ENCODE measurements at regions not wholly inside any gene's neighbourhood (a gene's known extent, or its start where the extent isn't known, plus 50 kb on each side); places are given as distances from the start of the nearest gene placed in this dataset.

DNA sequence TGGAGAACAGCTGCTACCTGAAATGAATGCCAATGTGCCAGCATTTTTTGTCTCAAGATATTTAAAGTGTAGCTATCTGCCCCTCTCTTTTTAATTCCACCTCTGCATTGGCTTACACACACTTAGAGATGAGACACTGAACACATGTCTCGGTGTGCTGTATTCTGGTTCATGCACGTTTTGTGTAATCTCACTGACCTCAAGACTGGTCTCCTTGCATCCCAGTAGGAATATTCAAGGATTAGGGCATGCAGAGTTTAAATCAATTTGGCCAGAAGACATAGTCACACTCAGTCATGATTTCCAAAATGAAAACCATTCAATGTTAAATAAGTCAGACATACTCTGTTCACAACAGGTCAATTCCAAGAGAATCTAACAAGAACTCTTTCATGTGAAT is 561.8 kb upstream of the TUSC1 start:
- no peak for TF ChIP-seq SPI1 (IDR thresholded peaks at IDR 0.05; ENCODE audit: borderline replicate concordance, low read depth)
- no peak for TF ChIP-seq GABPA (IDR thresholded peaks at IDR 0.05; ENCODE audit: low read depth)
- TF ChIP-seq, protein P1, sequence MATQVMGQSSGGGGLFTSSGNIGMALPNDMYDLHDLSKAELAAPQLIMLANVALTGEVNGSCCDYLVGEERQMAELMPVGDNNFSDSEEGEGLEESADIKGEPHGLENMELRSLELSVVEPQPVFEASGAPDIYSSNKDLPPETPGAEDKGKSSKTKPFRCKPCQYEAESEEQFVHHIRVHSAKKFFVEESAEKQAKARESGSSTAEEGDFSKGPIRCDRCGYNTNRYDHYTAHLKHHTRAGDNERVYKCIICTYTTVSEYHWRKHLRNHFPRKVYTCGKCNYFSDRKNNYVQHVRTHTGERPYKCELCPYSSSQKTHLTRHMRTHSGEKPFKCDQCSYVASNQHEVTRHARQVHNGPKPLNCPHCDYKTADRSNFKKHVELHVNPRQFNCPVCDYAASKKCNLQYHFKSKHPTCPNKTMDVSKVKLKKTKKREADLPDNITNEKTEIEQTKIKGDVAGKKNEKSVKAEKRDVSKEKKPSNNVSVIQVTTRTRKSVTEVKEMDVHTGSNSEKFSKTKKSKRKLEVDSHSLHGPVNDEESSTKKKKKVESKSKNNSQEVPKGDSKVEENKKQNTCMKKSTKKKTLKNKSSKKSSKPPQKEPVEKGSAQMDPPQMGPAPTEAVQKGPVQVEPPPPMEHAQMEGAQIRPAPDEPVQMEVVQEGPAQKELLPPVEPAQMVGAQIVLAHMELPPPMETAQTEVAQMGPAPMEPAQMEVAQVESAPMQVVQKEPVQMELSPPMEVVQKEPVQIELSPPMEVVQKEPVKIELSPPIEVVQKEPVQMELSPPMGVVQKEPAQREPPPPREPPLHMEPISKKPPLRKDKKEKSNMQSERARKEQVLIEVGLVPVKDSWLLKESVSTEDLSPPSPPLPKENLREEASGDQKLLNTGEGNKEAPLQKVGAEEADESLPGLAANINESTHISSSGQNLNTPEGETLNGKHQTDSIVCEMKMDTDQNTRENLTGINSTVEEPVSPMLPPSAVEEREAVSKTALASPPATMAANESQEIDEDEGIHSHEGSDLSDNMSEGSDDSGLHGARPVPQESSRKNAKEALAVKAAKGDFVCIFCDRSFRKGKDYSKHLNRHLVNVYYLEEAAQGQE (IDR thresholded peaks at IDR 0.05; ENCODE audit: insufficient replicate concordance, low read depth): no peak
- TF ChIP-seq, protein P2, sequence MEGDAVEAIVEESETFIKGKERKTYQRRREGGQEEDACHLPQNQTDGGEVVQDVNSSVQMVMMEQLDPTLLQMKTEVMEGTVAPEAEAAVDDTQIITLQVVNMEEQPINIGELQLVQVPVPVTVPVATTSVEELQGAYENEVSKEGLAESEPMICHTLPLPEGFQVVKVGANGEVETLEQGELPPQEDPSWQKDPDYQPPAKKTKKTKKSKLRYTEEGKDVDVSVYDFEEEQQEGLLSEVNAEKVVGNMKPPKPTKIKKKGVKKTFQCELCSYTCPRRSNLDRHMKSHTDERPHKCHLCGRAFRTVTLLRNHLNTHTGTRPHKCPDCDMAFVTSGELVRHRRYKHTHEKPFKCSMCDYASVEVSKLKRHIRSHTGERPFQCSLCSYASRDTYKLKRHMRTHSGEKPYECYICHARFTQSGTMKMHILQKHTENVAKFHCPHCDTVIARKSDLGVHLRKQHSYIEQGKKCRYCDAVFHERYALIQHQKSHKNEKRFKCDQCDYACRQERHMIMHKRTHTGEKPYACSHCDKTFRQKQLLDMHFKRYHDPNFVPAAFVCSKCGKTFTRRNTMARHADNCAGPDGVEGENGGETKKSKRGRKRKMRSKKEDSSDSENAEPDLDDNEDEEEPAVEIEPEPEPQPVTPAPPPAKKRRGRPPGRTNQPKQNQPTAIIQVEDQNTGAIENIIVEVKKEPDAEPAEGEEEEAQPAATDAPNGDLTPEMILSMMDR (IDR thresholded peaks at IDR 0.05; ENCODE audit: insufficient read depth, low read length): no peak
- no peak for TF ChIP-seq POLR2AphosphoS5 (IDR thresholded peaks at IDR 0.05; ENCODE audit: low read depth)
- DNase-seq (ENCODE audit: low read depth in 1 of 2, low spot score in 1 of 2): no peak
- Histone ChIP-seq H3K4me3 (replicated peaks; ENCODE audit: insufficient read depth, low read length) (no peak overlapping the region), H3K27ac (replicated peaks) (no peak overlapping the region), H3K27me3 (ENCODE audit: insufficient read depth, poor library complexity, severe bottlenecking) (no peaks in the 10 kb centered on the region)

DNA sequence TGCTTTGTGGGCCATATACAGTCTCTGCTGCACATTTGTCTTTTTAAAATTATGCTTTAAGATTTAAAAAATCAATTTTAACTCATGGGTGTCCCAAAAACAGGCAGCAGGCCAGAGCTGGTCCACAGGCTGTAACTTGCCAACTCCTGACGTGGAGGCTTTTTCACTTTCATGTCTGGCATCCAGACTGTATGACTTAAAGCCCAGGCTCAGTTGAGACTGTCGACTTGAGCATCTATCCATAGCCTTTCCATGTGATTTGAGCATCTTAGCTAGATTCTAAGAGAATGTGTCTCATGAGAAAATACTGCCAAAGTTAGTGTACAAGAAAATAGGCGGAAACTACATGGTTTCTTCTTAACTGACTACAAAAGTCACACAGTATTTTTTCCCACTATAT is 559.0 kb upstream of the TUSC1 start:
- DNase-seq (ENCODE audit: low read depth in 1 of 2, low spot score in 1 of 2): no peak
- Histone ChIP-seq H3K27me3 (ENCODE audit: insufficient read depth, poor library complexity, severe bottlenecking) (no peaks in the 10 kb centered on the region), H3K4me3 (replicated peaks; ENCODE audit: insufficient read depth, low read length) (no peak overlapping the region), H3K27ac (replicated peaks) (no peak overlapping the region)
- TF ChIP-seq, protein P2 (IDR thresholded peaks at IDR 0.05; ENCODE audit: insufficient read depth, low read length): no peak
- TF ChIP-seq POLR2AphosphoS5 (IDR thresholded peaks at IDR 0.05; ENCODE audit: low read depth): no peak
- TF ChIP-seq, protein P1 (IDR thresholded peaks at IDR 0.05; ENCODE audit: insufficient replicate concordance, low read depth): no peak
- no peak for TF ChIP-seq SPI1 (IDR thresholded peaks at IDR 0.05; ENCODE audit: borderline replicate concordance, low read depth)
- no peak for TF ChIP-seq GABPA (IDR thresholded peaks at IDR 0.05; ENCODE audit: low read depth)

DNA sequence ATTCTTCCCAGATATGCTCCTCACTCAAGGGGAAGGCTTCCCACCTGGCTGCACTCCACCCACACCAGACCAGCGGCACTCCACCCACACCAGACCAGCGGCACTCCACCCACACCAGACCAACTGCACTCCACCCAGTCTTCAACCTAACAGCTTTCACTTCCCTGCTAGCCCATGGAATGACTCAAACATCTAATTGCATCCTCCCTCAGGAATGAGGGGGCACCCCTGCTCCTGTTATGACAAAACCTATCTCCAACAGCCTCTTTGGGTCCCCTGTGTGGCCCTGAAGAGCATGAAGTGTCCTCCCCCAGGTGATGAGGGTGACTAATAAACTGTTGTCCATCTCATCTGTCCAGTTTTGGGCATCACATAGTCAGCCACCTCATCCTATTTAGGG is 556.6 kb upstream of the TUSC1 start:
- no peak for DNase-seq (ENCODE audit: low read depth in 1 of 2, low spot score in 1 of 2)
- Histone ChIP-seq H3K27me3 (ENCODE audit: insufficient read depth, poor library complexity, severe bottlenecking) (no peaks in the 10 kb centered on the region), H3K4me3 (replicated peaks; ENCODE audit: insufficient read depth, low read length) (no peak overlapping the region), H3K27ac (replicated peaks) (no peak overlapping the region)
- TF ChIP-seq, protein P1 (IDR thresholded peaks at IDR 0.05; ENCODE audit: insufficient replicate concordance, low read depth): no peak
- TF ChIP-seq POLR2AphosphoS5 (IDR thresholded peaks at IDR 0.05; ENCODE audit: low read depth) (no peak), GABPA (IDR thresholded peaks at IDR 0.05; ENCODE audit: low read depth) (no peak), SPI1 (IDR thresholded peaks at IDR 0.05; ENCODE audit: borderline replicate concordance, low read depth) (no peak)
- TF ChIP-seq, protein P2 (IDR thresholded peaks at IDR 0.05; ENCODE audit: insufficient read depth, low read length): no peak
